ENCODE measurements at regions not wholly inside any gene's neighbourhood (a gene's known extent, or its start where the extent isn't known, plus 50 kb on each side); places are given as distances from the start of the nearest gene placed in this dataset.

- no peak overlapping the region for H3K4me3 ChIP-seq (replicated peaks in 1 of 3; ENCODE audit: low read depth in 2 of 3, low read length in 3 of 3)
- Mint-ChIP-seq H3K9me3 (peaks cover 0 to 3% (median 0%) of the 10 kb centered on the region in 7 donors), H3K27ac (no peak overlapping the region), H3K36me3 (no peaks in the 10 kb centered on the region), H3K27me3 (ENCODE audit: low read depth in 3 of 3) (peaks cover 6 to 9% (median 7%) of the 10 kb centered on the region in 3 donors), H3K4me3 (no peak overlapping the region), H3K4me1 (no peaks in the 10 kb centered on the region)
- H4K20me1 ChIP-seq (ENCODE audit: insufficient read depth, low read length): no peaks in the 10 kb centered on the region
- 50% methylated on average over 1 of the region's 1 CpG for WGBS (ENCODE audit: insufficient coverage)
- DNase-seq: no peak
- no peaks in the 10 kb centered on the region for H3K27me3 ChIP-seq (ENCODE audit: control insufficient read depth in 2 of 2, insufficient read depth in 2 of 2, low read length in 2 of 2)
- H3K27ac ChIP-seq (ENCODE audit: low read depth in 1 of 2, low read length in 2 of 2): no peak overlapping the region
- no peaks in the 10 kb centered on the region for H3K36me3 ChIP-seq (replicated peaks in 1 of 2; ENCODE audit: control insufficient read depth in 1 of 2, insufficient read depth in 2 of 2, low read length in 2 of 2)
- H3K9me3 ChIP-seq (replicated peaks in 1 of 2; ENCODE audit: control insufficient read depth in 1 of 2, insufficient read depth in 1 of 2, low read length in 2 of 2): no peaks in the 10 kb centered on the region
- intact Hi-C loops (cut with micrococcal nuclease): no loop called here
- no peak overlapping the region for H3K9ac ChIP-seq (ENCODE audit: insufficient read depth, low read length, poor library complexity, severe bottlenecking)
- TF ChIP-seq CTCF (IDR thresholded peaks at IDR 0.05): no peak
- H3K4me1 ChIP-seq (ENCODE audit: control insufficient read depth in 1 of 2, insufficient read depth in 2 of 2, low read length in 2 of 2): no peaks in the 10 kb centered on the region
- H2AFZ ChIP-seq (ENCODE audit: insufficient read depth, low read depth, low read length, poor library complexity, severe bottlenecking): no peak overlapping the region
- H3K4me2 ChIP-seq (replicated peaks; ENCODE audit: extremely low read depth, low read length, poor library complexity, severe bottlenecking): no peak overlapping the region
- no peaks in the 10 kb centered on the region for H3K79me2 ChIP-seq (ENCODE audit: insufficient read depth, low read length)
Observed at GRCh38 chr1:55673416-55673815, 458.3 kb upstream of the USP24 start.

- Histone ChIP-seq H3K9ac (ENCODE audit: insufficient read depth, low read length, poor library complexity, severe bottlenecking) (no peak overlapping the region), H3K4me2 (replicated peaks; ENCODE audit: extremely low read depth, low read length, poor library complexity, severe bottlenecking) (no peak overlapping the region), H3K9me3 (replicated peaks in 1 of 2; ENCODE audit: control insufficient read depth in 1 of 2, insufficient read depth in 1 of 2, low read length in 2 of 2) (no peaks in the 10 kb centered on the region), H3K36me3 (replicated peaks in 1 of 2; ENCODE audit: control insufficient read depth in 1 of 2, insufficient read depth in 2 of 2, low read length in 2 of 2) (no peaks in the 10 kb centered on the region), H3K79me2 (ENCODE audit: insufficient read depth, low read length) (no peaks in the 10 kb centered on the region), H4K20me1 (ENCODE audit: insufficient read depth, low read length) (no peaks in the 10 kb centered on the region), H3K4me1 (ENCODE audit: control insufficient read depth in 1 of 2, insufficient read depth in 2 of 2, low read length in 2 of 2) (no peaks in the 10 kb centered on the region), H3K27ac (ENCODE audit: low read depth in 1 of 2, low read length in 2 of 2) (no peak overlapping the region), H2AFZ (ENCODE audit: insufficient read depth, low read depth, low read length, poor library complexity, severe bottlenecking) (no peak overlapping the region), H3K27me3 (ENCODE audit: control insufficient read depth in 2 of 2, insufficient read depth in 2 of 2, low read length in 2 of 2) (no peaks in the 10 kb centered on the region), H3K4me3 (replicated peaks in 1 of 3; ENCODE audit: low read depth in 2 of 3, low read length in 3 of 3) (no peak overlapping the region)
- no peak for DNase-seq
- no peak overlapping the region for H3K27ac Mint-ChIP-seq
- no peaks in the 10 kb centered on the region for H3K36me3 Mint-ChIP-seq
- peaks cover 0 to 2% (median 0%) of the 10 kb centered on the region in 7 donors for H3K9me3 Mint-ChIP-seq
- TF ChIP-seq CTCF (IDR thresholded peaks at IDR 0.05): no peak
- H3K4me3 Mint-ChIP-seq: no peak overlapping the region
- intact Hi-C loops (cut with micrococcal nuclease): no loop called here
- no peaks in the 10 kb centered on the region for H3K4me1 Mint-ChIP-seq
- WGBS (ENCODE audit: insufficient coverage): 93% methylated on average over 3 of the region's 5 CpGs
- H3K27me3 Mint-ChIP-seq (ENCODE audit: low read depth in 3 of 3): peaks cover 0 to 6% (median 3%) of the 10 kb centered on the region in 3 donors
Observed at GRCh38 chr1:55670331-55671082, 455.3 kb upstream of the USP24 start.

Data from CD14-positive monocyte (primary cell).